ENCODE measurements at regions not wholly inside any gene's neighbourhood (a gene's known extent, or its start where the extent isn't known, plus 50 kb on each side); places are given as distances from the start of the nearest gene placed in this dataset.

DNA sequence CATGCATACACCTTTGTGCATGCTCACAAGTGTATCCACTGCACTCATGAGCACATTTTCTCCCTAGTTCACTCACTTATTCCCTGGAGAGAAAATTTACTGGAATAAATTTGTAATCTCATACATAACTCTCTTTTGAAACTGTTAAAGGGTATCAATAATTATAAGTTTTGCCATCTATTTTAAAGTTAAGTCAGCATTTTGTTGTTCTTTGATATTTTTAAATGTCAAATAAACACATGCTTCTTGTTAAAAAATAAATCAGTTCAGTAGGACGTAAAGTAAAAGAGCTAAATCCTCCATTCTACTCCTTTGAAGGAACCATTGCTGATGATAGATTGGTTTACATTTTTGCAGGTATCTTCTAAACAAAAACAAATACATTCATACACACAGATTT is 522.1 kb downstream of the NR4A2 start:
- ChIA-PET POLR2A (no interaction called here), CTCF (no interaction called here)
- TF ChIP-seq, protein P1, sequence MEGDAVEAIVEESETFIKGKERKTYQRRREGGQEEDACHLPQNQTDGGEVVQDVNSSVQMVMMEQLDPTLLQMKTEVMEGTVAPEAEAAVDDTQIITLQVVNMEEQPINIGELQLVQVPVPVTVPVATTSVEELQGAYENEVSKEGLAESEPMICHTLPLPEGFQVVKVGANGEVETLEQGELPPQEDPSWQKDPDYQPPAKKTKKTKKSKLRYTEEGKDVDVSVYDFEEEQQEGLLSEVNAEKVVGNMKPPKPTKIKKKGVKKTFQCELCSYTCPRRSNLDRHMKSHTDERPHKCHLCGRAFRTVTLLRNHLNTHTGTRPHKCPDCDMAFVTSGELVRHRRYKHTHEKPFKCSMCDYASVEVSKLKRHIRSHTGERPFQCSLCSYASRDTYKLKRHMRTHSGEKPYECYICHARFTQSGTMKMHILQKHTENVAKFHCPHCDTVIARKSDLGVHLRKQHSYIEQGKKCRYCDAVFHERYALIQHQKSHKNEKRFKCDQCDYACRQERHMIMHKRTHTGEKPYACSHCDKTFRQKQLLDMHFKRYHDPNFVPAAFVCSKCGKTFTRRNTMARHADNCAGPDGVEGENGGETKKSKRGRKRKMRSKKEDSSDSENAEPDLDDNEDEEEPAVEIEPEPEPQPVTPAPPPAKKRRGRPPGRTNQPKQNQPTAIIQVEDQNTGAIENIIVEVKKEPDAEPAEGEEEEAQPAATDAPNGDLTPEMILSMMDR (IDR thresholded peaks at IDR 0.05; ENCODE audit: control extremely low read depth, extremely low read depth, low read depth, missing control alignments), result no peak
- DNase-seq (ENCODE audit: extremely low spot score), result no peak

DNA sequence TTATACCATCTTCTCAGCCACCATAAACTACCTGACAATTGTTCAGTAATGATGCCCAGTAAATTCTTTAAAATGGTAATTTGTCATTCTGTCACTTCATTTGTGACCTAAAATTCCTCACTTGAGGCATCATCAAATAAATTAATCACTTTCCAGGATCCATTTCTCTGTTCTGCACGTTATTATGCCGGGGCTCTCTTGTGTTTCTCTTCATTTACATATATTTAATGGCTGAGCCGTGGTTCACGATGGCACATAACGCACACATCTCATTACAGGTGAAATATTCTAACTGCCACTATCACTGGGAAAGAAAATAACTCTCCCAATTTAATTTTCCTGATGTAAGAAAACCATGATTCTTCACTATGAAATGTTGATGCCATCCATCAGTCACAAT is 529.6 kb downstream of the NR4A2 start:
- POLR2A ChIA-PET, result no interaction called here
- TF ChIP-seq, protein P1 (IDR thresholded peaks at IDR 0.05; ENCODE audit: control extremely low read depth, extremely low read depth, low read depth, missing control alignments), result no peak

DNA sequence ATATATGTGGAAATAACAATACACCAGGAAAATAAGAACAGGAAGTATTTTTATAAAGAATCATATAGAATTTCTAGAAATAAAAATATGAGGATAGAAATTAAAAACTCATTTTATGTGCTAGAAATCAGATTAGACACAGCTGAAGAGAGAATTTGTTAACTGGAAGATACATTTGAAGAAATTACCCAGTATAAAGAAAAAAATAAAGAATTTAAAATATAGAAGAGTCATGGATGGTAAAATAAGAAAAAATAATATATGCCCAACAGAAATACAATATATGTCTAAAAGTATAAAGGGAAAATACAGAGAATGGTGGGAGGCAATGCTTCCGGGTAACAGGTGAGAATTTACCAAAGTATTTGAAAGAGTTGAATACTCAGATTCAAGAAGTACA is 539.9 kb downstream of the NR4A2 start:
- TF ChIP-seq, protein P1 (IDR thresholded peaks at IDR 0.05; ENCODE audit: control extremely low read depth, extremely low read depth, low read depth, missing control alignments), result no peak
- ChIA-PET POLR2A (no interaction called here), CTCF (interaction anchor here (1.2 kb wide), 1 partner anchor 13 kb away, joined by 3 read pairs; no protein-coding TSS in a partner anchor)
- no peak for DNase-seq (ENCODE audit: extremely low spot score)

More for the DNA sequence above, 529.6 kb downstream of the NR4A2 start:
- DNase-seq (ENCODE audit: extremely low spot score), result no peak
- CTCF ChIA-PET, result interaction anchor here (4.4 kb wide), 1 partner anchor 12 kb away, joined by 16 read pairs; no protein-coding TSS in a partner anchor

DNA sequence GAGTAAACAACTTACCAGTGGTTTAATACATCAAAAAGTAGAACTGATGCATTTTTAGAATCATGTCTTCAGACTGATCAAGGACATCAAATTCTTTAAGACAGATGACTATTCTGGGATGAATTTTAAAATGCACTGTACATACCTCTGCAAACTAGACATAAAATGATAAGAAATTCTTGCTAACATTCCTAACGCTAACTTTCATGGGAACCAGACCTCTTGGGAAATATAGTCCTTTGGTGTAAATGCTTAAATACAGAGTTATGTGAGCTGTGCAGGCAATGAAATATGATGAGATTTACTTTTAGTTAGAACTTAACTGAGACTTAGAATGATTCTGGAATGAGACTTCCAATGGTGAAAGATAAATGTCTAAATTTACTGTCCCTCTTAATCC is 562.0 kb downstream of the NR4A2 start:
- DNase-seq (ENCODE audit: extremely low spot score), result no peak
- TF ChIP-seq, protein P1 (IDR thresholded peaks at IDR 0.05; ENCODE audit: control extremely low read depth, extremely low read depth, low read depth, missing control alignments), result no peak
- ChIA-PET POLR2A (no interaction called here), CTCF (no interaction called here)

DNA sequence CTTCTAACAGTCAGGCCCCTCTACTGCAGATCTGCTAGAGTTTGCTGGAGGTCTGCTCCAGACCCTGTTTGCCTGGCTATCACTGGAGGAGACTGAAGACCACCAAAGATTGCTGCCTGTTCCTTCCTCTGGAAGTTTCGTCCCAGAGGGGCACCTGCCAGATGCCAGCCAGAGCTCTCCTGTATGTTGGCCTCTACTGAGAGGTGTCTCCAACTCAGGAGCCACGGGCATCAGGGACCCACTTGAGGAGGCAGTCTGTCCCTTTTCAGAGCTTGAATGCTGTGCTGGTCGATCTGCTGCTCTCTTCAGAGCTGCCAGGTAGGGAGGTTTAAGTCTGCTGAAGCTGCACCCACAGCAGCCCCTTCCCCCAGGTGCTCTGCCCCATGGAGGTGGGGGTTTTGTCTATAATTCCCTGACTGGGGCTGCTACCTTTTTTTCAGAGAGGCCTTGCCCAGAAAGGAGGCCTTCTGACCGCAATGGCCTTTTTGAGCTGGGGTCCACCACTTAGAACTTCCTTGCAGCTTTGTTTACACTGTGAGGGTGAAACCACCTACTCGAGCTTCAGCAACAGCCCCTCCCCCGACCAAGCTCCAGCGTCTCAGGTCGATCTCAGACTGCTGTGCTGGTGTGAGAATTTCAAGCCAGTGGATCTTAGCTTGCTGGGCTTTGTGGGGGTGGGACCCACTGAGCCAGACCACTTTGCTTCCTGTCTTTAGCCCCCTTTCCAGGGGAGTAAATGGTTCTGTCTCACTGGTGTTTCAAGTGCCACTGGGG is 566.0 kb downstream of the NR4A2 start:
- TF ChIP-seq, protein P1 (IDR thresholded peaks at IDR 0.05; ENCODE audit: control extremely low read depth, extremely low read depth, low read depth, missing control alignments), result no peak
- ChIA-PET CTCF (interaction anchor here (1.2 kb wide), 1 partner anchor 10 kb away, joined by 3 read pairs; no protein-coding TSS in a partner anchor), POLR2A (no interaction called here)
- DNase-seq (ENCODE audit: extremely low spot score), result no peak

DNA sequence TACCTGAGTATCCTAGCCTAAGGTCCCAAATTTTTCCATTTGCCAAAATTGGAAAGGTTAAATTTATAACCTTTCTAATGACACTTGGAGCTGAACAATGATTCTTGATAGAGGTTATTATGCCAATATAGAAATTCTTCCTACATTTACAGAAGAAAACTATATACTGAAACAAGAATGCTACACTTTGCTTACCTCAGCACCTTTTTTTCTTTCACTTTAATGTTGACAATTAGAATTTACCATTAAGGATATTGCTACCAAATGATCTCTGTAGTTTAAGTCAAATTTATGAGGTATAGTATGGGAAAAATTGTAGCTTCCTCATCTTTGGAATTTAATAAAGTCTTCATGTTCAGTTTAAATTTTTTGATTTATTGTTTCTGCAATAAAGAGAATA is 577.0 kb downstream of the NR4A2 start:
- TF ChIP-seq, protein P1 (IDR thresholded peaks at IDR 0.05; ENCODE audit: control extremely low read depth, extremely low read depth, low read depth, missing control alignments), result no peak
- ChIA-PET POLR2A (no interaction called here), CTCF (no interaction called here)
- DNase-seq (ENCODE audit: extremely low spot score), result no peak
